IMR-90 (cell line): ENCODE measurements at regions not wholly inside any gene's neighbourhood (a gene's known extent, or its start where the extent isn't known, plus 50 kb on each side); places are given as distances from the start of the nearest gene placed in this dataset.

Source experiments
- ATAC-seq: fragments of 200-7000 bp; cut with Tn5 transposase; 2 replicates; pipeline ENCODE4 v1.9.1; 2020; ENCODE audit warnings: low read depth, mild to moderate bottlenecking, moderate library complexity
- BruUV-seq: library from RNA; stranded (reverse); fragments of 400-500 nt; replicated peaks from 2 replicates; lab custom pipeline; 2021; lab: Mats Ljungman, UMichigan
- CTCF ChIA-PET: fragments of 300-600 bp; formaldehyde crosslinking; extraction: SDS; loops from one replicate; lab custom pipeline; 2021; ENCODE audit warnings: antibody characterized with exemption; lab: Yijun Ruan, JAX
- POLR2A ChIA-PET: fragments of 300-600 bp; sonication (Branson Sonifier 250); formaldehyde crosslinking; loops from one replicate; lab custom pipeline; 2022; ENCODE audit warnings: antibody characterized with exemption; ENCODE audit not compliant: unreplicated experiment; lab: Charles Lee
- DNase-seq: peaks from one replicate; pipeline ENCODE4 v3.0.0; 2013
- H2AFZ ChIP-seq: replicated peaks from 2 replicates; pipeline ENCODE3; 2013; ENCODE audit warnings: low read length, mild to moderate bottlenecking; ENCODE audit not compliant: poor library complexity
- H2AK5ac ChIP-seq: 2 replicates; pipeline ENCODE4 v1.6.1; 2013; ENCODE audit warnings: low read depth, low read length, inconsistent platforms
- H2AK9ac ChIP-seq: replicated peaks from 2 replicates; pipeline ENCODE3; 2013; ENCODE audit warnings: mild to moderate bottlenecking, low read depth, low read length, moderate library complexity; ENCODE audit not compliant: poor library complexity
- H2BK120ac ChIP-seq: 2 replicates; pipeline ENCODE4 v1.6.1; 2013; ENCODE audit warnings: low read depth, low read length, inconsistent platforms
- H2BK15ac ChIP-seq: 3 replicates; pipeline ENCODE4 v1.6.1; 2013; ENCODE audit warnings: low read depth, low read length, inconsistent platforms
- H2BK20ac ChIP-seq: 2 replicates; pipeline ENCODE4 v1.6.1; 2013; ENCODE audit warnings: low read depth, mild to moderate bottlenecking, inconsistent platforms, low read length, moderate library complexity
- H2BK5ac ChIP-seq: 2 replicates; pipeline ENCODE4 v1.6.1; 2013; ENCODE audit warnings: mild to moderate bottlenecking, low read depth, low read length, inconsistent platforms; ENCODE audit not compliant: poor library complexity, severe bottlenecking
- H3K14ac ChIP-seq: replicated peaks from 2 replicates; pipeline ENCODE4 v1.6.1; 2013; ENCODE audit warnings: low read depth, low read length, inconsistent platforms
- H3K18ac ChIP-seq: 2 replicates; pipeline ENCODE4 v1.6.1; 2013; ENCODE audit warnings: low read depth, low read length, control low read depth
- H3K23ac ChIP-seq: 2 replicates; pipeline ENCODE4 v1.6.1; 2013; ENCODE audit warnings: low read depth, low read length, inconsistent platforms
- H3K27ac ChIP-seq: 2 replicates; pipeline ENCODE4 v1.5.1; 2013; ENCODE audit warnings: mild to moderate bottlenecking, control low read depth, low read length; ENCODE audit not compliant: insufficient read depth
- H3K27me3 ChIP-seq: 2 replicates; pipeline ENCODE4 v1.6.1; 2013; ENCODE audit warnings: low read length; ENCODE audit not compliant: control insufficient read depth, insufficient read depth
- H3K36me3 ChIP-seq: 2 replicates; pipeline ENCODE4 v1.6.1; 2013; ENCODE audit warnings: low read length, mixed read lengths; ENCODE audit not compliant: control insufficient read depth, insufficient read depth
- H3K4ac ChIP-seq: 2 replicates; pipeline ENCODE4 v1.6.1; 2013; ENCODE audit warnings: low read depth, low read length, inconsistent platforms
- H3K4me1 ChIP-seq: 2 replicates; pipeline ENCODE4 v1.6.1; 2013; ENCODE audit warnings: low read length, mixed read lengths; ENCODE audit not compliant: control insufficient read depth, insufficient read depth
- H3K4me2 ChIP-seq: 2 replicates; pipeline ENCODE4 v1.6.1; 2013; ENCODE audit warnings: low read depth, mild to moderate bottlenecking, control low read depth, low read length, moderate library complexity
- H3K4me3 ChIP-seq: 2 replicates; pipeline ENCODE4 v1.5.1; 2013; ENCODE audit warnings: low read depth, mild to moderate bottlenecking, control low read depth, low read length, moderate library complexity; ENCODE audit not compliant: insufficient read depth
- H3K56ac ChIP-seq: 2 replicates; pipeline ENCODE4 v1.6.1; 2013; ENCODE audit warnings: low read length, inconsistent platforms; ENCODE audit not compliant: insufficient read depth; ENCODE audit errors: extremely low read depth
- H3K79me1 ChIP-seq, 2 experiments: 2 replicates each; pipeline ENCODE4 v1.6.1; 2013; ENCODE audit warnings: low read length in 2 of 2, inconsistent platforms in 1 of 2, low read depth in 1 of 2
- H3K9ac ChIP-seq: 2 replicates; pipeline ENCODE4 v1.6.1; 2013; ENCODE audit warnings: low read depth, low read length, control low read depth
- H3K9me1 ChIP-seq: 2 replicates; pipeline ENCODE4 v1.6.1; 2013; ENCODE audit warnings: low read length, inconsistent platforms; ENCODE audit not compliant: insufficient read depth
- H3K9me3 ChIP-seq: 2 replicates; pipeline ENCODE4 v1.6.1; 2013; ENCODE audit warnings: low read length; ENCODE audit not compliant: control insufficient read depth, insufficient read depth
- H4K20me1 ChIP-seq: 2 replicates; pipeline ENCODE4 v1.6.1; 2013; ENCODE audit warnings: low read length, inconsistent platforms; ENCODE audit not compliant: insufficient read depth
- H4K5ac ChIP-seq: 2 replicates; pipeline ENCODE4 v1.6.1; 2013; ENCODE audit warnings: mild to moderate bottlenecking, low read depth, low read length, control low read depth
- H4K8ac ChIP-seq, 2 experiments: 2 replicates each; pipeline ENCODE4 v1.6.1; 2013; ENCODE audit warnings: low read depth in 2 of 2, low read length in 2 of 2, control low read depth in 1 of 2, inconsistent platforms in 1 of 2
- H4K91ac ChIP-seq: 2 replicates; pipeline ENCODE4 v1.6.1; 2013; ENCODE audit warnings: low read depth, low read length, inconsistent platforms; ENCODE audit not compliant: insufficient read depth
- MAFK ChIP-seq: IDR thresholded peaks from 2 replicates; pipeline ENCODE4 v1.6.1; 2012; ENCODE audit warnings: low read depth, low read length, improper control_type of control experiment
- MAZ ChIP-seq: IDR thresholded peaks from 2 replicates; pipeline ENCODE4 v1.6.1; 2012; ENCODE audit warnings: low read depth, mild to moderate bottlenecking, low read length, improper control_type of control experiment, moderate library complexity, borderline replicate concordance
- dilution Hi-C: fragments of 300-500 bp; cut with HindIII; formaldehyde crosslinking; loops from one replicate; pipeline ENCODE4 v1.14.3; 2018; ENCODE audit warnings: low sequenced_read_pairs; ENCODE audit not compliant: unreplicated experiment
- in situ Hi-C: fragments of 300-500 bp; cut with MboI; formaldehyde crosslinking; loops from 3 replicates; pipeline ENCODE4 v1.14.3; 2019; ENCODE audit warnings: low sequenced_read_pairs, inconsistent platforms, mixed read lengths
- intact Hi-C: fragments of 100-400 bp; cut with micrococcal nuclease; formaldehyde crosslinking; loops from 2 replicates; pipeline ENCODE4 v1.10.0; 2022

GRCh38 chr4:15168759-15169158, 166.5 kb downstream of the CPEB2 start:
- Histone ChIP-seq H2BK15ac (no peak overlapping the region), H3K27me3 (peaks cover 10% of the 10 kb centered on the region), H3K4ac (no peak overlapping the region), H3K18ac (no peak overlapping the region), H3K4me2 (no peak overlapping the region), H3K9me1 (no peaks in the 10 kb centered on the region), H3K4me1 (peaks cover 2% of the 10 kb centered on the region; the same call in 1 of the 2 replicates), H3K14ac (no peak overlapping the region), H4K5ac (no peak overlapping the region), H4K20me1 (no peaks in the 10 kb centered on the region), H2AK5ac (no peak overlapping the region), H2AFZ (no peak overlapping the region), H3K79me1 (no peaks in the 10 kb centered on the region), H3K4me3 (no peak overlapping the region), H3K56ac (no peak overlapping the region), H2BK20ac (no peak overlapping the region), H3K27ac (no peak overlapping the region), H3K23ac (no peak overlapping the region), H2AK9ac (no peak overlapping the region), H3K36me3 (no peaks in the 10 kb centered on the region), H3K9ac (no peak overlapping the region), H3K9me3 (peaks cover 2% of the 10 kb centered on the region; the same call in 1 of the 2 replicates), H4K8ac (no peak overlapping the region), H4K91ac (no peak overlapping the region), H2BK120ac (no peak overlapping the region), H2BK5ac (no peak overlapping the region)
- POLR2A ChIA-PET, result no interaction called here
- dilution Hi-C loops (no loop called here), intact Hi-C loops (no loop called here), in situ Hi-C loops (loop anchor here (10.0 kb wide), 1 partner anchor 1514 kb away; no protein-coding TSS in a partner anchor)
- peak; percentile 30; the same call in 1 of the 2 replicates for TF ChIP-seq MAFK
- no peak for TF ChIP-seq MAZ
- BruUV-seq, result no TSS peak
- CTCF ChIA-PET, result no interaction called here
- ATAC-seq (no peak), DNase-seq (no peak)
